Kidney (tissue), 13 donors: ENCODE measurements at regions not wholly inside any gene's neighbourhood (a gene's known extent, or its start where the extent isn't known, plus 50 kb on each side); places are given as distances from the start of the nearest gene placed in this dataset.
A peak's percentile ranks its signal among the peaks of the same experiment; 100 is the strongest.
"Not testable (repeated sequence)": the region's sequence is repeated elsewhere in the genome, so short reads cannot be mapped to it uniquely, and the experiment has no call there.

Experiments used
- DNase-seq, 5 donors: peaks; one replicate each; pipeline ENCODE4 v3.0.0-alpha.2; 2013 to 2020
- FAIRE-seq: peaks from 2 replicates; lab custom pipeline; 2012; peaks lifted over from hg19 to GRCh38; lab: Jason Lieb, UNC
- H3K27ac ChIP-seq, 2 donors: one replicate each; pipeline ENCODE4 v1.7.0; 2013; ENCODE audit warnings: low read depth in 2 of 2, low read length in 2 of 2, inconsistent platforms in 1 of 2
- H3K27me3 ChIP-seq: one replicate; pipeline ENCODE4 v1.7.1; 2013; ENCODE audit warnings: low read length, inconsistent platforms; ENCODE audit not compliant: control insufficient read depth, insufficient read depth
- H3K36me3 ChIP-seq, 3 donors: one replicate each; pipeline versions ENCODE4 v1.7.0 to v1.7.1; 2013; ENCODE audit warnings: low read length in 3 of 3, control low read depth in 1 of 3, inconsistent platforms in 1 of 3; ENCODE audit not compliant: insufficient read depth in 3 of 3, control insufficient read depth in 2 of 3
- H3K4me1 ChIP-seq, 3 donors: one replicate each; pipeline versions ENCODE4 v1.7.0 to v1.7.1; 2013; ENCODE audit warnings: low read length in 3 of 3, inconsistent platforms in 1 of 3, low read depth in 1 of 3; ENCODE audit not compliant: control insufficient read depth in 2 of 3, insufficient read depth in 2 of 3
- H3K4me3 ChIP-seq, 3 donors: one replicate each; pipeline versions ENCODE4 v1.7.0 to v1.8.1; 2013; ENCODE audit warnings: low read length in 3 of 3, control low read depth in 1 of 3, inconsistent platforms in 1 of 3
- H3K9ac ChIP-seq, 3 donors: one replicate each; pipeline versions ENCODE4 v1.7.0 to v1.7.1; 2013; ENCODE audit warnings: low read length in 3 of 3, control low read depth in 1 of 3, inconsistent platforms in 1 of 3
- H3K9me3 ChIP-seq, 3 donors: one replicate each; pipeline versions ENCODE4 v1.7.0 to v1.7.1; 2013; ENCODE audit warnings: low read length in 3 of 3, control low read depth in 1 of 3, inconsistent platforms in 1 of 3; ENCODE audit not compliant: control insufficient read depth in 2 of 3, insufficient read depth in 1 of 3
- CTCF ChIP-seq: IDR thresholded peaks from 3 replicates; pipeline ENCODE4 v1.5.1; 2012; ENCODE audit warnings: mild to moderate bottlenecking, moderate library complexity, borderline replicate concordance; ENCODE audit not compliant: insufficient read depth; ENCODE audit errors: extremely low read depth
- intact Hi-C: fragments of 100-400 bp; cut with DNase I; formaldehyde crosslinking; loops from one replicate; pipeline ENCODE4 v1.11.1; 2022
- donor health status: control.
- donor health status: control.
- donor health status: control.
- donor health status: control.
- donor health status: control.
- donor health status: DM: yes; HTN: yes; CAD: no.
- donor health status: Normal renal cell carcinoma (clear cell type).

- TF ChIP-seq CTCF, result no peak
- no peaks in the 10 kb centered on the region for H3K4me1 ChIP-seq
- no peak overlapping the region for H3K9ac ChIP-seq
- H3K27ac ChIP-seq, result no peak overlapping the region
- intact Hi-C loops, result no loop called here
- H3K27me3 ChIP-seq, result no peaks in the 10 kb centered on the region
- H3K36me3 ChIP-seq, result no peaks in the 10 kb centered on the region
- no peaks in the 10 kb centered on the region for H3K9me3 ChIP-seq
- FAIRE-seq, result no peak
- DNase-seq, result no peak
- no peak overlapping the region for H3K4me3 ChIP-seq
Measured at GRCh38 chr4:106546370-106546769, 177.8 kb upstream of the GIMD1 start.

GRCh38 chr4:106542609-106543008, 174.0 kb upstream of the GIMD1 start:
- intact Hi-C loops, result not testable (repeated sequence)

GRCh38 chr4:106541253-106541652, 172.7 kb upstream of the GIMD1 start:
- H3K4me1 ChIP-seq, result no peaks in the 10 kb centered on the region
- no peak overlapping the region for H3K4me3 ChIP-seq
- FAIRE-seq (no peak), DNase-seq (no peak)
- H3K27me3 ChIP-seq, result no peaks in the 10 kb centered on the region
- TF ChIP-seq CTCF, result no peak
- no peaks in the 10 kb centered on the region for H3K9me3 ChIP-seq
- H3K27ac ChIP-seq, result no peak overlapping the region
- no peaks in the 10 kb centered on the region for H3K36me3 ChIP-seq
- intact Hi-C loops, result no loop called here
- no peak overlapping the region for H3K9ac ChIP-seq

More at GRCh38 chr4:106542609-106543008, 174.0 kb upstream of the GIMD1 start:
- H3K36me3 ChIP-seq, H3K9me3 ChIP-seq, H3K27me3 ChIP-seq, H3K4me3 ChIP-seq, FAIRE-seq, DNase-seq, H3K27ac ChIP-seq, H3K9ac ChIP-seq, H3K4me1 ChIP-seq: not testable (repeated sequence)

- Histone ChIP-seq H3K9me3 (no peaks in the 10 kb centered on the region), H3K27ac (no peak overlapping the region), H3K4me1 (no peaks in the 10 kb centered on the region), H3K4me3 (no peak overlapping the region), H3K9ac (no peak overlapping the region), H3K36me3 (no peaks in the 10 kb centered on the region), H3K27me3 (no peaks in the 10 kb centered on the region)
- TF ChIP-seq CTCF, result no peak
- intact Hi-C loops, result no loop called here
- FAIRE-seq (no peak), DNase-seq (peak in 1 of 5 donors; percentile 8)
Measured at GRCh38 chr4:106530821-106531220, 162.2 kb upstream of the GIMD1 start.
